Right lobe of liver (tissue), 4 donors: ENCODE measurements at regions not wholly inside any gene's neighbourhood (a gene's known extent, or its start where the extent isn't known, plus 50 kb on each side); places are given as distances from the start of the nearest gene placed in this dataset.

Experiments used
- CTCF ChIP-seq, 4 donors: fragments of 200-600 bp in 3 of 4; fragments of 450-650 bp in 1 of 4; IDR thresholded peaks; one replicate each; pipeline versions ENCODE4 v1.5.1 to v1.8.0; 2016 to 2022; ENCODE audit warnings: antibody characterized with exemption in 4 of 4, mild to moderate bottlenecking in 2 of 4
- POLR2A ChIP-seq: fragments of 450-650 bp; IDR thresholded peaks from one replicate; pipeline ENCODE4 v1.6.1; 2017; ENCODE audit warnings: antibody characterized with exemption, mild to moderate bottlenecking
- donor health status: DM: no; HTN: no; CAD: no.
- donor health status: DM: no; HTN: no; CAD: no.
- donor health status: DM: no; HTN: yes; CAD: no.

- no peak for TF ChIP-seq POLR2A
- TF ChIP-seq CTCF (IDR thresholded peaks at IDR 0.05), result no peak
Observed at GRCh38 chr7:10704653-10705052, 269.0 kb upstream of the PHF14 start.
